ENCODE measurements at regions not wholly inside any gene's neighbourhood (a gene's known extent, or its start where the extent isn't known, plus 50 kb on each side); places are given as distances from the start of the nearest gene placed in this dataset.
A peak's percentile ranks its signal among the peaks of the same experiment; 100 is the strongest.
"Not testable (repeated sequence)": the region's sequence is repeated elsewhere in the genome, so short reads cannot be mapped to it uniquely, and the experiment has no call there.

DNA sequence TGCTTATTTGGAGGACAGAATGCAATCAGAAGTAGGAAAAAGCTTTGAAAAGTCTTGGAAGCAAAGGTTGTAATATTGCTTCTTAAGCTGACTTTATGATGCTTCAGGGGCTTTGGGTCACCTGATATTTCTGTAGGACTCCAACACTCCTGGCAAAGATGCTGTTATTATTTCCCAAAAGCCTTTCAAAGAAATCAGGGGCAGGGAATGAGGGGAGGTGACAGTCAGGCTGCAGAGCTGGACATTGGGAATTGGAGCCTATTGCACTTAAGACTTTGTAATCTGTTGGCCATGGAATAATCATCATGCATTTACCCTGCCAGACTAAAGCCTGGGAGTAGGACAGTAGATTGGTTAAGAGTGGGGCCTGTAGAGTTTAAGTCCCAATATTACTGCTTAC is 168.3 kb upstream of the IL12B start:
- DNase-seq (ENCODE audit: low read depth in 2 of 2), result no peak

DNA sequence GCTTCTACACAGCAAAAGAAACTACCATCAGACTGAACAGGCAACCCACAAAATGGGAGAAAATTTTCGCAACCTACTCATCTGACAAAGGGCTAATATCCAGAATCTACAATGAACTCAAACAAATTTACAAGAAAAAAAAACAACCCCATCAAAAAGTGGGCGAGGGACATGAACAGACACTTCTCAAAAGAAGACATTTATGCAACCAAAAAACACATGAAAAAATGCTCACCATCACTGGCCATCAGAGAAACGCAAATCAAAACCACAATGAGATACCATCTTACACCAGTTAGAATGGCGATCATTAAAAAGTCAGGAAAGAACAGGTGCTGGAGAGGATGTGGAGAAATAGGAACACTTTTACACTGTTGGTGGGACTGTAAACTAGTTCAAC is 171.8 kb upstream of the IL12B start:
- DNase-seq (ENCODE audit: low read depth in 2 of 2), result not testable (repeated sequence)

DNA sequence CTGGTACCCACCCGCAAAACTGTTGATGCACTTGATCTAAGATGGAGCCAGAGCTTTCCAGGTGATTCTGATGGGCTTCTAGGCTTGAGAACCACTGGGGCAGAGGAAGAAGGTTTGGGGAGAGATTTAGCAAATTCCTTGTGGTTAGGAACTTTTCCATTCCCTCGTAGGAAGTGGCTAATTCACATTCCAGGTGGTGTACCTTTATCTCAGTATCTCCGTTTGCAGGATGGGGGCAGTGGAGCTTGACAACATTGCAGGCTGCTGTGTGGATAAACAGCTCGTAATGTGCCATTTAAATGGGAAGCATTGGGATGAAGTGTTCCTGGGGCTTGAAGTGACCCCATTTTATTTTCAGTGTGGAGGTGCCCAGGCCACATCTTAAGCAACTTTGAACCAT is 172.9 kb upstream of the IL12B start:
- no peak for DNase-seq (ENCODE audit: low read depth in 2 of 2)

DNA sequence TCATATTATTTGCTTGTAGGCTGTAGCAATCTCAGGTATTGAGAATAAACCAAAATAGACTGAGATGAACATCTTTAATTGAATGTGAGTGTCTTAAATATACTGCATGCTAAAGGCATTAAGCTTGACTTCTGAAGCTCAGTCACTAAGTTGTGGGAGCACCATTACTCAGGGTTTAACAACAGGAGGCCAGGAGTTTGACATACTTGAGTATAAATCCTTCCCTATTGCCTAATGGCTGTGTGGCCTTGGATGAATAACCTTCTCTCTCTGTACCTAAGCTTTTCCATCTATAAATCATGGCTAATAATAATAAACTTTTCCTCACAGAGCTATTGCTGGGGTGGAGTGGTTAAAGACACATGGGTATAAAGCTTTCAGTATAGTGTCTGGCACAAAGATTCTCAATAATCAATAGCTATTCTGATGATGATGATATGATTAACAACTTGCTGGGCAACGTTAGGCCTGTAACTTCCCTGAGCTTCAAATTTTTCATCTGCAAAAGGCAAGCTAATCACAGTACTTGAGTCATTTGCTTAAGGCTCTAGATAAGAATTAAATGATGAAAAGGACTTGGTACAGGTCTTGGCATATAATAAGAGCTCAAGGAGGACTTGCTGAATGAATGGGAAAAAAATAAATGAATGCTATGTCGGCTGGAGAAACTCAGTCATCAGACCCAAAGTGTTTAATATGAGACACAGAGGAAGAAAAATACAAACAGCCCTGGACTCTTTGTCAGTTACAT is 174.0 kb upstream of the IL12B start:
- DNase-seq (ENCODE audit: low read depth in 2 of 2), result no peak

DNA sequence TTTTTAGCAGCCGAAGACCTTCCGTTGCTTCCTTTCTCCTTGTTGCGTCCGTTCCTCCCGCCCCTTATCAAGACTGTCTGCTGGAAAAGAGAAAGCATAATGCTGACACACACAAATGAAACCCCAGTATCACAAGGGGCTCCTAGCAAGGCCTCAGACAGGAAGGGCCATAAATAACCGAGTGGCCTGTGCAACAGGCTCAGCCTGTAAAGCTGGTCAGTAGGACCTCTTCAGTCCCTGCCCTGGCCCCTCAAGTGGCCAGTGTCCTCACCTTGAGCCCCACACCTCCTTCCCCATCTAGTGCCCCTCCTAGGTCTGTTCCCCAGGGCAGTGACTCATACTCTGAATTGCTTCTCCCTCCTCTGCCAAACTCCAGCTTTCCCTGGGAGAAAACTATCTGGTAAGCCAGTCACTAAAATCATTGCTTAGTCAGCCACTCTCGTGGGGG is 174.6 kb upstream of the IL12B start:
- DNase-seq (ENCODE audit: low read depth in 2 of 2), result no peak

DNA sequence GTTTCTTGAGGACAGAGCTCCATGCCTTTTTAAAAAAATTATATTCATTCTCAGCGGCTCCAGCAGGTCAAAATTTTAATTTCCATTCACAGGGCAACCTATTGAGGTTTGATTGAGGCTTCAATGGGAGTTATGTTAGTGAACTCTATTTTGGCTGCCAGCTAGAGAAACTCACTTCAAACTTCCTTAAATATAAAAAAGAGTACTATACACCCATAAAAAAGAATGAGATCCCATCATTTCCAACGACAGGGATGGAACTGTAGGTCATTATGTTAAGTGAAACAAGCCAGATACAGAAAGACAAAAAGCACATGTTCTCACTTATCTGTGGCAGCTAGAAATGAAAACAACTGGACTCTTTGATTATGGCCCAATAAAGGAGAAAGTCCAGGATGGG is 176.8 kb upstream of the IL12B start:
- no peak for DNase-seq (ENCODE audit: low read depth in 2 of 2)

DNA sequence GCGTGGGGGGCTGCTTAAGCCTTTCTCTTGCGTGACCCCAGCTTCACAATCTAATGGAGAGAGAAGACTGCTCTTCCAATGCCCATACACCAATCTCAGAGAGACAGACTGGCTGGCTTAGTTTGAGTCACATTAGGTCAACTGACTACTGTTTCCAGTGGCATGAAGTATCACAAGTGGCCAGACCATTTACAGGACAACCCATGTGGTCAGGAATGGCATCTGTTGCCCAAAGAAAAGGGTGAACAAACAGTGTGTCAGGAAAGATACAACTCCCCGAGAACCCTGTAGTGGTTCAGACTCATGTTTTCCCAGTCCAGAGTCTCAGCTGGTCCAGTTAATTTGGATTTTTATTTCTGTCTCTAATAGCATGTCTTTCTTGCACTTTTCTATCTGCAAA is 177.4 kb upstream of the IL12B start:
- DNase-seq (ENCODE audit: low read depth in 2 of 2), result no peak

DNA sequence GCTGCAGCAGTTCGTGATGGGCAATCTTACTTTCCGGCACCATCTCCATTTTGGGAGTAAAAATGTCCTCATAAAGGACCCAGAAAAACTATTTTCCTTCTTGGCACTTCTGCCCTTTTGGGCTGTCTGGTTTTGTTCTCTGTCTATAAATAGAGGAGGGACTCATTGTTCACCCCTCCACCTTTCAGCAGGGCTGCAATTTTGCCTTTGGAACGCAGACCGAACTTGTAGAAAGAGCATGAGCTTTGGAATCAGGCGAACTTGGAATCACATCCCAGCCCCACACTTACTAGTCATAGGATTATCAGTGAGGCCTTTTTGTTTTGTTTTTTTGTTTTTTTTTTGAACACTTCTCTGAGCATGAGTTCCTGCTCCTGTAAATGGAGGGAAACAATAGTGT is 178.1 kb upstream of the IL12B start:
- no peak for DNase-seq (ENCODE audit: low read depth in 2 of 2)

DNA sequence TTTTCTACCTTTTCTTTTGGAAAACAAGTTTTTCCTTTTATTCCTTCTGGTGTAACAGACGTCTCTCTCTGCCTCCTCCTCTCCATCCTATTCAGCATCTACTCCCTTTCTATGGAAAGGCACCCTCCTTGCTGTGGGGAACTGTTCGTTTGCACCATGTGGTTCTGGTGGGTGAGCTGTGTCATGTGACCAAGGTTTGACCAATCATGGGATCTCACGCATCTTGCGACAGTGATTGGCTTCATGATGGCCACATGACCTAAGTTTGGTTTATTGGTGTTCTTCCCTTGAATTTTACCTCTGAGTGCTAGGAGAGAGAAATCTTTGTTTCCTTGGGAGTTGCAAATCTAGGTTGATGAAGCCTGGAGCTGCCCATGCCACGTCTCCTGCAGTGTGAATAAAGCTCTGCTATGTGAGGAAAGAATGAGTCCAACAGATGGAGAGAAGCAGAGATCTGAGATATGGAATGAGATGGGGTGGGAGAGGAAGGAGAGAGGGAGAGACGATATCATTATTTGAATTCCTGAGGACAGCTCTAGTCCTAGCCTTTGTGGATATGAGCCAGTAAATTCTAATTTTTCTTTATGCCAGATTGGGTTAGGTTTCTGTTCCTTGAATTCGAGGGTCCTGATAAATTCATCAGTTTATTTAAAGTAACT is 178.8 kb upstream of the IL12B start:
- no peak for DNase-seq (ENCODE audit: low read depth in 2 of 2)

DNA sequence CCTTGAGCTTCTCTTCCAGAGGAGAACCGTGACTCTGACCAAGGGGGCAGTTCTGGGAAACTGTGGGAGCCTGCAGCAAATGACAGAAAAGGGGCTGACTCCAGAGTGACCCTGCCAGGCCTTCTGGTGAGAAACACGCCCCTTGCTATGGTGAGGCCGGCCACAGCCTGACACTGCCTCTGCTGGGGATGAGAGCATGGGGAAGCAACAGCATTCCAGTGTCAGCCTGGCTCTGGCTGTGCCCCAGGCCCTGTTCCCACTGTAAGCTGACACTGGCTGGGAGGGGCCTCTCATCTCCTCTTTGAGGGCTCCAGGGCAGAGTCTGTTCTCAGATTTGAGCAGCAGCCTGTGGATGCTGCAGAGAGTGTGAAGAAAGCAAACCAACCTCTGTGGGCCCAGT is 180.0 kb upstream of the IL12B start:
- DNase-seq (ENCODE audit: low read depth in 2 of 2), result no peak

DNA sequence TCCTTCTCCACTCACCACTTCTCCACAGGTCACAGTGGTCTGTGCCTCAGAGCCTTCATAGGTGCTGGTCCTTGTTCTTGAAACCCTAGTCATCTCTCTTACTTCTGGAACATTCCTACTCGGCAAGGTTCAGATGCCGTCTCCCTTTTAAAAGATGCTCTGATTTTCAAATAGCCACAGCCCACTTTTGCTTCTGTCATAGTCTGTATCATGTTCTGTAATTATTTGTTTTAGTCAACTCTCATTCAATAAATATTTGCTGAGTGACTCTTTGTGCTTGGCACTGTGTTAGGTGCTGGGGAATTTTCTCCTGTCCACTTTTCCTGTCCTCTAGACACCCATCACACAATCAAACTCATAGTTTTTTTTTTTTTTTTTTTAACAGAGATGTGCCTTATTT is 181.3 kb upstream of the IL12B start:
- DNase-seq (ENCODE audit: low read depth in 2 of 2), result no peak

DNA sequence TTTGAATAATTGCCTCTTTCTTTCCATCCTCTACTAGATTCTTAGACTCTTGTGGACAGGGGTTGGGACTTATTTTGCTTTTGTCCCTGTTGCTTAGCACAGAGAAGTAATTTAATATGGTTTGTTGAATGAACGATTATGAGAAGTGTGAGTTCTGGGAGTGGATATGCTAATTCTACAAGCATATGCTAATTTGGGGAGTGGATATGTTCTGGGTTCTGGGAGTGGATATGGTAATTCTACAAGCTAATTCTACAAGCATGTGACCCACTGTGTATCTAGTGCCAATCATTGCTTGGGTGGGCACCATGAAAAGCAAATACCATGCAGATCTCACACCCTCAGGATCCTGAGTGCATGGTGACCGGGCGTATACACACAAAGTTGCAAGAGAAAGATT is 181.8 kb upstream of the IL12B start:
- no peak for DNase-seq (ENCODE audit: low read depth in 2 of 2)

DNA sequence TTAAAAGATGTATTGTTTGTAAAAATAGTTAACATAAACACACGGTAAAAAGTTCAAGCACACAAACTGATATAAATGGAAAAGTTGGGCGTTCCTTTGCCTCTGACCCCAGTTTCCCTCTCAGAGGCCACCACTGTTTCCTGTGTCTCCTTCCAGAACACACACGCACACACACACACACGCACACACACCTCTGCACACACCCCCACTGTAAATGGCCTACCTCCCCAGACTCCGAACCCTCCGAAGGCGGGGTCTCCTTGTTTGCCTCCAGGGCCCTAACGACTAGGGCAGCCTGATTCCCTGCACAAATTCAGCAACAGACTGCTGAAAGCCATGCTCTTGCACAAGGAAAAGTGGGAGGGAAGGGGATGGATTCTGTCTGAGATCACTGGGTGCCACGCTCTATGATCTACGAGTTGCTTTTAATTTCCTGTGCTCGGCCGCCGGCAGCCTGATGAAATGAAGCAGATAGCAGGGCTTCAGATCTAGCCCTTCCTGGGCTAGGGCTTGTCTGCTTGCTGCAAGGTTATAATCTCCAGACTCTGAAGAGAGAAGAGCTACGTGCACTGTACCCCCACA is 184.0 kb upstream of the IL12B start:
- no peak for DNase-seq (ENCODE audit: low read depth in 2 of 2)

DNA sequence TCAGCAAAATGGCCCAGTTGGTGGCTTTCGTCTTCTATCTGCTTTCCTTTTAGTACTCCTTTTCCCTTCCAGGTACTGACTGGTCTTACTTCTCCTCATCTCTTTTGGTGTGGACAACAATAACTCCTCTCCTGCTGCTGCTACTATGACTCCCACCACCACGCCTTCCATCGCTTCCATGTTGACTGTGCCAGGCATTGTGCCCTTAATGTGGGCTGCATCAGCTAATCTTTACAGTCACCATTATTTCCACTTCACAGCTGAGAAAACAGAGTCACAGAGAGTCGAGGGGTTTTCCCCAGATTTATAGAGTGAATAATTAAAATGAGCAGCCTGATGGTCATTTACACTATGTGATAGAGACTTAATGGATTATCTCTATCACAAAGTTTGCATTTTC is 184.9 kb upstream of the IL12B start:
- peak in 1 of 2 experiments; percentile 3 for DNase-seq (ENCODE audit: low read depth in 2 of 2)

DNA sequence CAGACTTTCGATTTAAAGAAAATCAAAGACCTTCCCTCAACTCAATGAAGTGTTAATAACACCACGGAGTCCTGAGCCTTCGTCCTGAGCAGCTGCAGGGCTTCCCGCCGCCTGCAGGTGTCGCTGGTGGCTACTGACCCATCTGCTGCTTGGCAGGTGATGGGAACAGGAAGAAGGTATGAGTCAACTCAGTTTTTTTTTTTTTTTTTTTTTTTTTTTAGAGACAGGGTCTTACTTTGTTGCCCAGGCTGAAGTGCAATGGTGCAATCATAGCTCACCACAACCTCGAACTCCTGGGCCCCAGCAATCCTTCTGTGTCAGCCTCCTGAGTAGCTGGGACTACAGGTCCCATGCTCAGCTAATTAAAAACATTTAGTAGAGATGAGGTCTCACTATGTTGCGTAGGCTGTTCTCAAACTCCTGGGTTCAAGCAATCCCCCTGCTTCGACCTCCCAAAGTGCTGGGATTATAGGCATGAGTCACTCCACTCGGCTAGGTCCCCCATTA is 185.7 kb upstream of the IL12B start:
- peak; percentile 56 to 76 for DNase-seq (ENCODE audit: low read depth in 2 of 2)

DNA sequence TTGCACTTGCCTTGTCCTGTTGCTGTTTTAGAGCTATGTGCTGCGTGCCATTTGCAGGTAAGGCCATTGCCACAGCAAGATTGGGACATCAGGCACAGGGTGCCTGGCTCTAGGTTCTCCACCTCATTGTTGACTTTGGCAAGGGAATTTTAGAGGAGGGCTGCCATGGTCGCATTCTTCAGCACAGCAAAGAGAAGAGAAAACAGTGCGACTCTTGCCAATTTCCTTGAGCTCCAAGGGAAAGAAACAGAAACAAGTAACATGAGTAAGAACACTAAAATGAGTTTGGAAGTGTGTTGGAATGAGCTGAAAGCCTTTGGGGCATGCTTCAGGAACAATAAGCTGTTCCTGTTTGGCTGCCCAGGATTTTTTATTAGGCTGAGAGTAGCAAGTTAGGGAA is 188.1 kb upstream of the IL12B start:
- DNase-seq (ENCODE audit: low read depth in 2 of 2), result no peak

DNA sequence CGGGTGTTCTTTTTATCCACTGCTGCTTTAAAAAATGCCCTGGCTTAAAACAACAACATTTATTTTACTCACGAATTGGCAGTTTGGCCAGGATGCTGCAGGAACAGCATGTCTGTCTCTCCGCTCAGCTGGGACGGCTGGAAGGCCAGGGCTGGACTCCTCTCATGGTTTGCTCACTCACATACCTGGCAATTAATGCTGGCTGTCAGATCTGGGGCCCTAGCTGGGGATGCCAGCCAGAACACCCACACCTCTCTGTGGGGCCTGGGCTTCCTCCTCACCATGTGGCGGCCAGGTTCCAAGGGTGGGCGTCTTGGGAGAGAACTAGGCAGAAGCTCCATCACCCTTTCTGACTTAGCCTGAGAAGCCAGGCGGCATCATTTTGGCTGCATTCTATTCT is 189.1 kb upstream of the IL12B start:
- DNase-seq (ENCODE audit: low read depth in 2 of 2), result no peak

DNA sequence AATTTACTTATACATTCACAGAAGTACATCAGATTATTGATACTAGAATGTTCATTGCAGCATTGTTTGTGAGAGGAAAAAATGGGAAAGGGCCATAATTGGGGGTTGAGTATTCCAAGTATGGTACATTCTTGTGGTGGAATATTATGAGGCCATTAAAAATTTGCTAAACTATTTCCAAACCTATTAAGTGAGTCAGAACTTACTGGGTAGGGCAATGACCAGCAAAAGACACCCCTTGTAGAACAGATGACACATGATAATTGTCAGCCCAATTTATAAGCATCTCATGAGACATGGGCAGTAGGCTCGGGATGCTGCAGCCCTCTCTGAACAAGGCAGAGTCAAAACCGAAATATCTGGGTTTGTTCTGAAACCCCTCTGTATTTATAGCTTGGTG is 192.6 kb upstream of the IL12B start:
- DNase-seq (ENCODE audit: low read depth in 2 of 2), result no peak

DNA sequence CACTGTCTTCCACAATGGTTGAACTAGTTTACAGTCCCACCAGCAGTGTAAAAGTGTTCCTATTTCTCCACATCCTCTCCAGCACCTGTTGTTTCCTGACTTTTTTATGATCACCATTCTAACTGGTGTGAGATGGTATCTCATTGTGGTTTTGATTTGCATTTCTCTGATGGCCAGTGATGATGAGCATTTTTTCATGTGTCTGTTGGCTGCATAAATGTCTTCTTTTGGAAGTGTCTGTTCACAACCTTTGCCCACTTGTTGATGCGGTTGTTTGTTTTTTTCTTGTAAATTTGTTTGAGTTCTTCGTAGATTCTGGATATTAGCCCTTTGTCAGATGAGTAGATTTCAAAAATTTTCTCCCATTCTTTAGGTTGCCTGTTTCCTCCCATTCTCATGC is 194.0 kb upstream of the IL12B start:
- not testable (repeated sequence) for DNase-seq (ENCODE audit: low read depth in 2 of 2)

DNA sequence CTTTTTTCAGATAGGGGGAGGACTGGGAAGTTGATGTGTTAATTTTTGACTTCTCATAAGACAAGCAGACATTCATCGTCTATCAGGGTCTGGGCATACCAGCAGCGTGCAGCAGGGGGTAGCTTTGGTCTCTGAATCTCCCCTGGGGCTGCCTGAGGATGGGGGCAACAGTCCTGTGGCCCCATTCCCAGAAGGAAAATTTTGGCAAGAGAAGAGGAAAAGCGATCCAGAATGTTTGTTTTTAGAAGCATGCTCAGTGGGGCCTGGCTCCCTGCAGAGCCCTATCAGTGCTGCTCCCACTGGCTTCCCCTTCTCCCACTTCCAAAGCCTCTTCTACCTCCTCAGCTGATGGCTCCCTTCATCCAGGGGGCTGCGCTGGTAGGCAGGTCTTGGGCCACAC is 194.8 kb upstream of the IL12B start:
- DNase-seq (ENCODE audit: low read depth in 2 of 2), result no peak

DNA sequence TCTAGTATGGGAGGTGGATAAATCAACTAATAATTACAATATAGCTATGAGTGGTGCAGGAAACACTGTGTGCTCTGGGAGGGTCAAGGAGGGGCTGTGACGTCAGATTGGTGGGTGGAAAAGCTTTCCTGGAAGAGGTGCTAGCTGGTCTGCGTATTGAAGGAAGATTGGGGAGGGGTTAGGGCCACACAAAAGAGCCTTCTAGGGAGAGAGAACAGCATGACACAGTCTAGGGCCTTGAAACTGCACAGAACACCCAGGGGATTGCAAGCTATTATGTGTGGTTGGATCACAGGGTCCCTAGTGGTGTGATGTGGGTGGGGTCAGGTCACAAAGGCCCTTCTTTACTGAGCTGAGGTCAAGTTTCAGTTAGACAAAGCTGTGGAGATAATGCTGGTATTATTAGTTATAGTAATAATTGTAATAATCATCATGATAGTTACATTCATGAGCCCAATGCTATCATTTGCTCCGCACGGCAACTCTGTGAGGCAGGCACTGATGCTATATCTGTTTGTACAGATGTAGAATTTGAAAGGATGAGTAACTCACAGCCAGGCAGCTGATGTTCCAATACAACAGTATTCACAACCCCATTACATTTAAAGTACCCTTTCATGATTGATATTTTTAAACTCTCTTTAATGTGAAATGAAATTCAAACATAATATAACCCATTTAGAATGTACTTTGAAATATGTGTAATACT is 197.4 kb upstream of the IL12B start:
- no peak for DNase-seq (ENCODE audit: low read depth in 2 of 2)

DNA sequence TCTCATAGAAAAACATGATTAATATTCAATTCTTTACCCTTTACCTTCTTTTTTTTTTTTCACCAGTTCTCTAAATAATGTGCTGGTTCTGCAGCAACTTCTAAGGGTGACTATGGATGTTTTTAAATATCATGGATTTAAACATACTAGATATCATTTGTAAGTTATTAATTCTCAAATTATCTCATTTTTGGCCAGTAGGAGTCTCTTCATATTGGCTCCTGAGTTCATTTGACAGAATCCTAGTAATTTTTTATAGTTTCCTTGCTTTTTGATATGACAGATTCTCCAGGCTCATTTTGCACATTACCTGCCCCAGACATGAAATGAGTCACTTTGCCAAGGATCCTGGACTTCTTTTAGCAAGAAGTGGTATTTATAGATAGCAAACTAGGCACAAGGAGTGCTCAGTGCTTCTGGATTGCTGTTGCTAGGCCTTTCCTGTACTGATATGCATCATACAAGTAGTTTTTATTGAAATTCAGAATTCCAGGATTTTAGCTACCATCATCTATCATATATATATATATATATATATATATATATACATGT is 201.3 kb upstream of the IL12B start:
- DNase-seq (ENCODE audit: low read depth in 2 of 2), result no peak
